ENCODE measurements at regions not wholly inside any gene's neighbourhood (a gene's known extent, or its start where the extent isn't known, plus 50 kb on each side); places are given as distances from the start of the nearest gene placed in this dataset.

GRCh38 chr6:148090326-148090725 is 252.3 kb upstream of the SASH1 start:
- Histone ChIP-seq H3K27me3 (ENCODE audit: control insufficient read depth in 5 of 5, insufficient read depth in 4 of 5, low read length in 5 of 5) (no peaks in the 10 kb centered on the region), H3K4me1 (ENCODE audit: control insufficient read depth in 5 of 5, insufficient read depth in 5 of 5, low read length in 5 of 5) (no peaks in the 10 kb centered on the region), H3K36me3 (ENCODE audit: control insufficient read depth in 5 of 5, insufficient read depth in 5 of 5, low read length in 5 of 5) (no peaks in the 10 kb centered on the region), H3K9ac (ENCODE audit: low read length in 5 of 5) (no peak overlapping the region), H3K27ac (ENCODE audit: low read depth, low read length) (no peak overlapping the region), H3K4me3 (ENCODE audit: low read depth in 1 of 5, low read length in 5 of 5) (no peak overlapping the region), H3K9me3 (ENCODE audit: control insufficient read depth in 5 of 5, low read length in 5 of 5) (peaks cover 0 to 17% (median 9%) of the 10 kb centered on the region in 5 donors)

- H3K36me3 ChIP-seq (ENCODE audit: control insufficient read depth in 5 of 5, insufficient read depth in 5 of 5, low read length in 5 of 5): no peaks in the 10 kb centered on the region
- no peak overlapping the region for H3K9ac ChIP-seq (ENCODE audit: low read length in 5 of 5)
- no peaks in the 10 kb centered on the region for H3K4me1 ChIP-seq (ENCODE audit: control insufficient read depth in 5 of 5, insufficient read depth in 5 of 5, low read length in 5 of 5)
- H3K4me3 ChIP-seq (ENCODE audit: low read depth in 1 of 5, low read length in 5 of 5): no peak overlapping the region
- H3K27me3 ChIP-seq (ENCODE audit: control insufficient read depth in 5 of 5, insufficient read depth in 4 of 5, low read length in 5 of 5): no peaks in the 10 kb centered on the region
- H3K9me3 ChIP-seq (ENCODE audit: control insufficient read depth in 5 of 5, low read length in 5 of 5): peaks cover 0 to 17% (median 9%) of the 10 kb centered on the region in 5 donors
- no peak overlapping the region for H3K27ac ChIP-seq (ENCODE audit: low read depth, low read length)
These were observed 251.2 kb upstream of the SASH1 start for GRCh38 chr6:148091394-148091793.

- no peaks in the 10 kb centered on the region for H3K27me3 ChIP-seq (ENCODE audit: control insufficient read depth in 5 of 5, insufficient read depth in 4 of 5, low read length in 5 of 5)
- H3K9ac ChIP-seq (ENCODE audit: low read length in 5 of 5): no peak overlapping the region
- H3K4me3 ChIP-seq (ENCODE audit: low read depth in 1 of 5, low read length in 5 of 5): no peak overlapping the region
- H3K27ac ChIP-seq (ENCODE audit: low read depth, low read length): no peak overlapping the region
- no peaks in the 10 kb centered on the region for H3K36me3 ChIP-seq (ENCODE audit: control insufficient read depth in 5 of 5, insufficient read depth in 5 of 5, low read length in 5 of 5)
- H3K4me1 ChIP-seq (ENCODE audit: control insufficient read depth in 5 of 5, insufficient read depth in 5 of 5, low read length in 5 of 5): no peaks in the 10 kb centered on the region
- H3K9me3 ChIP-seq (ENCODE audit: control insufficient read depth in 5 of 5, low read length in 5 of 5): no peaks in the 10 kb centered on the region
These were observed 239.2 kb upstream of the SASH1 start for GRCh38 chr6:148103436-148103835.

GRCh38 chr6:148104131-148104530 is 238.5 kb upstream of the SASH1 start:
- no peaks in the 10 kb centered on the region for H3K27me3 ChIP-seq (ENCODE audit: control insufficient read depth in 5 of 5, insufficient read depth in 4 of 5, low read length in 5 of 5)
- H3K36me3 ChIP-seq (ENCODE audit: control insufficient read depth in 5 of 5, insufficient read depth in 5 of 5, low read length in 5 of 5): no peaks in the 10 kb centered on the region
- H3K9me3 ChIP-seq (ENCODE audit: control insufficient read depth in 5 of 5, low read length in 5 of 5): no peaks in the 10 kb centered on the region
- no peak overlapping the region for H3K4me3 ChIP-seq (ENCODE audit: low read depth in 1 of 5, low read length in 5 of 5)
- no peaks in the 10 kb centered on the region for H3K4me1 ChIP-seq (ENCODE audit: control insufficient read depth in 5 of 5, insufficient read depth in 5 of 5, low read length in 5 of 5)
- no peak overlapping the region for H3K27ac ChIP-seq (ENCODE audit: low read depth, low read length)
- H3K9ac ChIP-seq (ENCODE audit: low read length in 5 of 5): no peak overlapping the region

GRCh38 chr6:148105695-148106094 is 236.9 kb upstream of the SASH1 start:
- Histone ChIP-seq H3K9ac (ENCODE audit: low read length in 5 of 5) (no peak overlapping the region), H3K27ac (ENCODE audit: low read depth, low read length) (no peak overlapping the region), H3K27me3 (ENCODE audit: control insufficient read depth in 5 of 5, insufficient read depth in 4 of 5, low read length in 5 of 5) (no peaks in the 10 kb centered on the region), H3K36me3 (ENCODE audit: control insufficient read depth in 5 of 5, insufficient read depth in 5 of 5, low read length in 5 of 5) (no peaks in the 10 kb centered on the region), H3K9me3 (ENCODE audit: control insufficient read depth in 5 of 5, low read length in 5 of 5) (no peaks in the 10 kb centered on the region), H3K4me3 (ENCODE audit: low read depth in 1 of 5, low read length in 5 of 5) (no peak overlapping the region), H3K4me1 (ENCODE audit: control insufficient read depth in 5 of 5, insufficient read depth in 5 of 5, low read length in 5 of 5) (no peaks in the 10 kb centered on the region)

GRCh38 chr6:148107911-148108310 is 234.7 kb upstream of the SASH1 start:
- H3K4me1 ChIP-seq (ENCODE audit: control insufficient read depth in 5 of 5, insufficient read depth in 5 of 5, low read length in 5 of 5): no peaks in the 10 kb centered on the region
- H3K9ac ChIP-seq (ENCODE audit: low read length in 5 of 5): no peak overlapping the region
- no peaks in the 10 kb centered on the region for H3K9me3 ChIP-seq (ENCODE audit: control insufficient read depth in 5 of 5, low read length in 5 of 5)
- H3K27ac ChIP-seq (ENCODE audit: low read depth, low read length): no peak overlapping the region
- no peaks in the 10 kb centered on the region for H3K27me3 ChIP-seq (ENCODE audit: control insufficient read depth in 5 of 5, insufficient read depth in 4 of 5, low read length in 5 of 5)
- no peaks in the 10 kb centered on the region for H3K36me3 ChIP-seq (ENCODE audit: control insufficient read depth in 5 of 5, insufficient read depth in 5 of 5, low read length in 5 of 5)
- H3K4me3 ChIP-seq (ENCODE audit: low read depth in 1 of 5, low read length in 5 of 5): no peak overlapping the region

- Histone ChIP-seq H3K9ac (ENCODE audit: low read length in 5 of 5) (no peak overlapping the region), H3K27ac (ENCODE audit: low read depth, low read length) (no peak overlapping the region), H3K27me3 (ENCODE audit: control insufficient read depth in 5 of 5, insufficient read depth in 4 of 5, low read length in 5 of 5) (no peaks in the 10 kb centered on the region), H3K4me1 (ENCODE audit: control insufficient read depth in 5 of 5, insufficient read depth in 5 of 5, low read length in 5 of 5) (no peaks in the 10 kb centered on the region), H3K9me3 (ENCODE audit: control insufficient read depth in 5 of 5, low read length in 5 of 5) (no peaks in the 10 kb centered on the region), H3K4me3 (ENCODE audit: low read depth in 1 of 5, low read length in 5 of 5) (no peak overlapping the region), H3K36me3 (ENCODE audit: control insufficient read depth in 5 of 5, insufficient read depth in 5 of 5, low read length in 5 of 5) (no peaks in the 10 kb centered on the region)
These were observed 232.9 kb upstream of the SASH1 start for GRCh38 chr6:148109732-148110131.

- H3K9me3 ChIP-seq (ENCODE audit: control insufficient read depth in 5 of 5, low read length in 5 of 5): no peaks in the 10 kb centered on the region
- no peaks in the 10 kb centered on the region for H3K4me1 ChIP-seq (ENCODE audit: control insufficient read depth in 5 of 5, insufficient read depth in 5 of 5, low read length in 5 of 5)
- no peak overlapping the region for H3K27ac ChIP-seq (ENCODE audit: low read depth, low read length)
- no peaks in the 10 kb centered on the region for H3K36me3 ChIP-seq (ENCODE audit: control insufficient read depth in 5 of 5, insufficient read depth in 5 of 5, low read length in 5 of 5)
- no peak overlapping the region for H3K4me3 ChIP-seq (ENCODE audit: low read depth in 1 of 5, low read length in 5 of 5)
- H3K27me3 ChIP-seq (ENCODE audit: control insufficient read depth in 5 of 5, insufficient read depth in 4 of 5, low read length in 5 of 5): no peaks in the 10 kb centered on the region
- H3K9ac ChIP-seq (ENCODE audit: low read length in 5 of 5): no peak overlapping the region
These were observed 231.7 kb upstream of the SASH1 start for GRCh38 chr6:148110925-148111324.

- Histone ChIP-seq H3K4me3 (ENCODE audit: low read depth in 1 of 5, low read length in 5 of 5) (no peak overlapping the region), H3K9ac (ENCODE audit: low read length in 5 of 5) (no peak overlapping the region), H3K27ac (ENCODE audit: low read depth, low read length) (no peak overlapping the region), H3K4me1 (ENCODE audit: control insufficient read depth in 5 of 5, insufficient read depth in 5 of 5, low read length in 5 of 5) (no peaks in the 10 kb centered on the region), H3K27me3 (ENCODE audit: control insufficient read depth in 5 of 5, insufficient read depth in 4 of 5, low read length in 5 of 5) (no peaks in the 10 kb centered on the region), H3K36me3 (ENCODE audit: control insufficient read depth in 5 of 5, insufficient read depth in 5 of 5, low read length in 5 of 5) (no peaks in the 10 kb centered on the region), H3K9me3 (ENCODE audit: control insufficient read depth in 5 of 5, low read length in 5 of 5) (no peaks in the 10 kb centered on the region)
These were observed 229.8 kb upstream of the SASH1 start for GRCh38 chr6:148112851-148113319.

GRCh38 chr6:148116001-148116400 is 226.6 kb upstream of the SASH1 start:
- Histone ChIP-seq H3K9ac (ENCODE audit: low read length in 5 of 5) (no peak overlapping the region), H3K27ac (ENCODE audit: low read depth, low read length) (no peak overlapping the region), H3K4me3 (ENCODE audit: low read depth in 1 of 5, low read length in 5 of 5) (no peak overlapping the region), H3K9me3 (ENCODE audit: control insufficient read depth in 5 of 5, low read length in 5 of 5) (no peaks in the 10 kb centered on the region), H3K36me3 (ENCODE audit: control insufficient read depth in 5 of 5, insufficient read depth in 5 of 5, low read length in 5 of 5) (no peaks in the 10 kb centered on the region), H3K4me1 (ENCODE audit: control insufficient read depth in 5 of 5, insufficient read depth in 5 of 5, low read length in 5 of 5) (no peaks in the 10 kb centered on the region), H3K27me3 (ENCODE audit: control insufficient read depth in 5 of 5, insufficient read depth in 4 of 5, low read length in 5 of 5) (no peaks in the 10 kb centered on the region)

GRCh38 chr6:148118244-148118643 is 224.4 kb upstream of the SASH1 start:
- Histone ChIP-seq H3K4me1 (ENCODE audit: control insufficient read depth in 5 of 5, insufficient read depth in 5 of 5, low read length in 5 of 5) (no peaks in the 10 kb centered on the region), H3K9ac (ENCODE audit: low read length in 5 of 5) (no peak overlapping the region), H3K4me3 (ENCODE audit: low read depth in 1 of 5, low read length in 5 of 5) (no peak overlapping the region), H3K9me3 (ENCODE audit: control insufficient read depth in 5 of 5, low read length in 5 of 5) (no peaks in the 10 kb centered on the region), H3K27ac (ENCODE audit: low read depth, low read length) (no peak overlapping the region), H3K36me3 (ENCODE audit: control insufficient read depth in 5 of 5, insufficient read depth in 5 of 5, low read length in 5 of 5) (no peaks in the 10 kb centered on the region), H3K27me3 (ENCODE audit: control insufficient read depth in 5 of 5, insufficient read depth in 4 of 5, low read length in 5 of 5) (no peaks in the 10 kb centered on the region)
